Colonic mucosa (tissue), 4 donors: ENCODE measurements at regions not wholly inside any gene's neighbourhood (a gene's known extent, or its start where the extent isn't known, plus 50 kb on each side); places are given as distances from the start of the nearest gene placed in this dataset.

Experiments
- DNase-seq: peaks from one replicate; pipeline ENCODE4 v3.0.0-alpha.2; 2020
- H3K27ac ChIP-seq: fragments of 200-600 bp; one replicate; pipeline ENCODE4 v1.8.0; 2021
- H3K27me3 ChIP-seq: fragments of 200-600 bp; one replicate; pipeline ENCODE4 v1.8.0; 2021
- H3K36me3 ChIP-seq: fragments of 200-600 bp; one replicate; pipeline ENCODE4 v1.8.0; 2021
- H3K4me1 ChIP-seq: fragments of 200-600 bp; one replicate; pipeline ENCODE4 v1.8.0; 2021; ENCODE audit warnings: mild to moderate bottlenecking
- H3K4me3 ChIP-seq: fragments of 200-600 bp; one replicate; pipeline ENCODE4 v1.8.0; 2021
- H3K9ac ChIP-seq, 2 donors: one replicate each; pipeline ENCODE4 v1.7.0; 2013; ENCODE audit warnings: control low read depth in 2 of 2, low read depth in 2 of 2, low read length in 2 of 2
- H3K9me3 ChIP-seq: fragments of 200-600 bp; one replicate; pipeline ENCODE4 v1.8.0; 2021
- CTCF ChIP-seq: fragments of 200-600 bp; IDR thresholded peaks from one replicate; pipeline ENCODE4 v1.8.0; 2022; ENCODE audit warnings: antibody characterized with exemption, mild to moderate bottlenecking
- intact Hi-C: fragments of 100-400 bp; cut with DNase I; formaldehyde crosslinking; loops from one replicate; pipeline ENCODE4 v1.14.1; 2022
- donor health status: healthy.
- donor health status: DM: no; HTN: no; CAD: no.
- donor health status: DM: no; HTN: no; CAD: no.

GRCh38 chr15:97087006-97087741 lies 756.7 kb downstream of the NR2F2 start:
- no peak overlapping the region for H3K27ac ChIP-seq
- no peak for DNase-seq
- TF ChIP-seq CTCF, result no peak
- H3K9me3 ChIP-seq, result no peaks in the 10 kb centered on the region
- H3K9ac ChIP-seq, result no peak overlapping the region
- H3K36me3 ChIP-seq, result no peaks in the 10 kb centered on the region
- no peak overlapping the region for H3K4me3 ChIP-seq
- no peaks in the 10 kb centered on the region for H3K4me1 ChIP-seq
- intact Hi-C loops, result no loop called here
- H3K27me3 ChIP-seq, result no peaks in the 10 kb centered on the region

GRCh38 chr15:97091093-97091492 lies 760.6 kb downstream of the NR2F2 start:
- Histone ChIP-seq H3K27me3 (no peaks in the 10 kb centered on the region), H3K4me3 (no peak overlapping the region), H3K9me3 (no peaks in the 10 kb centered on the region), H3K9ac (no peak overlapping the region), H3K27ac (no peak overlapping the region), H3K36me3 (no peaks in the 10 kb centered on the region), H3K4me1 (no peaks in the 10 kb centered on the region)
- intact Hi-C loops, result no loop called here
- no peak for TF ChIP-seq CTCF
- DNase-seq, result no peak

- Histone ChIP-seq H3K27ac (no peak overlapping the region), H3K4me3 (no peak overlapping the region), H3K9me3 (no peaks in the 10 kb centered on the region), H3K9ac (no peak overlapping the region), H3K4me1 (no peaks in the 10 kb centered on the region), H3K36me3 (no peaks in the 10 kb centered on the region), H3K27me3 (no peaks in the 10 kb centered on the region)
- no peak for TF ChIP-seq CTCF
- intact Hi-C loops, result no loop called here
- no peak for DNase-seq
Measured at GRCh38 chr15:97092656-97093055, 762.2 kb downstream of the NR2F2 start.

GRCh38 chr15:97096303-97096835 lies 765.9 kb downstream of the NR2F2 start:
- no peak overlapping the region for H3K27ac ChIP-seq
- intact Hi-C loops, result no loop called here
- no peaks in the 10 kb centered on the region for H3K4me1 ChIP-seq
- no peak overlapping the region for H3K9ac ChIP-seq
- TF ChIP-seq CTCF, result no peak
- H3K4me3 ChIP-seq, result no peak overlapping the region
- H3K27me3 ChIP-seq, result no peaks in the 10 kb centered on the region
- no peak for DNase-seq
- H3K9me3 ChIP-seq, result no peaks in the 10 kb centered on the region
- H3K36me3 ChIP-seq, result no peaks in the 10 kb centered on the region

- Histone ChIP-seq H3K27ac (no peak overlapping the region), H3K4me1 (no peaks in the 10 kb centered on the region), H3K9ac (no peak overlapping the region), H3K4me3 (no peak overlapping the region), H3K27me3 (no peaks in the 10 kb centered on the region), H3K36me3 (no peaks in the 10 kb centered on the region), H3K9me3 (no peaks in the 10 kb centered on the region)
- TF ChIP-seq CTCF, result no peak
- intact Hi-C loops, result no loop called here
- DNase-seq, result no peak
Measured at GRCh38 chr15:97099040-97099439, 768.5 kb downstream of the NR2F2 start.
